HG03457 (cell line): ENCODE measurements at regions not wholly inside any gene's neighbourhood (a gene's known extent, or its start where the extent isn't known, plus 50 kb on each side); places are given as distances from the start of the nearest gene placed in this dataset.
"Not testable (repeated sequence)": the region's sequence is repeated elsewhere in the genome, so short reads cannot be mapped to it uniquely, and the experiment has no call there.

Experiments
- ATAC-seq: cut with Tn5 transposase; IDR thresholded peaks from one replicate; pipeline ENCODE4 v1.9.1; 2021; ENCODE audit warnings: moderate number of reproducible peaks; ENCODE audit not compliant: unreplicated experiment

DNA sequence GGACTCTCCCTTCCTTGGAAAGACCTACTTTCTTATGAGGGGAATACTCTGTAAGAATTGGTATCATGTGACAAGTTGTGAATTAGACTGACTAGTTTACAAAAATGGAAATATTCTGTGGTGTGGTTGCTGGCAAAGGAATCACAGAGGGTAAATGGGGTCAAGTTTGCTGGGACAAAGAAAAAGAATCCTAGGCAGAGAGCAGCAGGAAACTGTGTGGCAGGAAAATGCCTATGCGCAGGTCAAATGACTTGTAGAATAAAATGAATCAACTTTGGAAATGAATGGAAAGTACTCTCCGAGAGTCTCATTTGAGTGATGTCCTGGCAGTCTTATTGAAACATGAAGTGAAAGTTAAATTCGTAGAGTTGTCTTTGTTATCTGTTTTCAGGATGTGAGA, 1250.7 kb downstream of the UQCRFS1 start:
- no peak for ATAC-seq

DNA sequence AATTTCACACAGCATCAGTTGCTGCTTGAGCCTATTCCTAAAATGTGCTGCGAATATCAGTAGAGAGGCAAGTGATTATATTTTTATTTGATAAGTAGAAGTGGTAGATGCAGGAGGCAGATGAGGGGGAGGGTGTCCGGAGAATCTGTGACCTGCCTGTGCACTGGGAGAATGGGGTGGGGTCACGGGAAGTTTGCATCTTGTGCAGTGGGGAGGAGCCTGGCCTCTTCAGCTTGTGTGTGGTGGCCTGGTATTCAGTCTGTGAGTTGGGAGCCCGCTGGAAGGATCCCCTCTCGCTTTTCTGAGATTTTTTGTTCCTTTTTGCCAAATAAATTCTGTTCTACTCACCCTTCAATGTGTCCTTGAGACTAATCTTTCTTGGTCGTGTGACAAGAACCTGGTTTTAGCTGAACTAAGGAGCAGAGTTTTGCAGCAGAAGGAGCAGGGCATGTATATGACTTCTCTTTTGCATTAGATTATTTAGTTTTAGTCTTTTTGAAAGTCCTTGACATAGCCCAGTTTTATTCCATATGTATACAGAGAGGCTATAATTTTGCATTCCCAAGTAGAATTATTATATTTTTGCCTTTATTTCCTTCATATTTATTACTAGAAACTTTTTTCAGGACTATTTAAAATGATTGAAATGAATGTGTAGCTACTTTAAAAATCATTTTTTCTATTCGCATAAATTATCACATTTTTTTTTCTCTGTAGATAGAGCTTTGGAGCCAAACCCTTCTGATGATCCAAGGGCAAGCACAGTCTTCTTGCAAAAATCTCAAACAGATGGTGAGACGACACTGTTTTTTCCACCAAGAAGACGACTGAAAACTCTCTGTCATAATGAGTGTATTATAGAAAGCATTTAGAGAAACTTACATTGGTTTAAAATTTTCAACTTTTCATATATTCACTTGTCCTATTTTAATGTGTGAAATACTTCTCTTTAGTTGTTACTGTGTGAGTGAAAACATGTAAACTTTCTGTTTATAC, 1257.2 kb downstream of the UQCRFS1 start:
- no peak for ATAC-seq

DNA sequence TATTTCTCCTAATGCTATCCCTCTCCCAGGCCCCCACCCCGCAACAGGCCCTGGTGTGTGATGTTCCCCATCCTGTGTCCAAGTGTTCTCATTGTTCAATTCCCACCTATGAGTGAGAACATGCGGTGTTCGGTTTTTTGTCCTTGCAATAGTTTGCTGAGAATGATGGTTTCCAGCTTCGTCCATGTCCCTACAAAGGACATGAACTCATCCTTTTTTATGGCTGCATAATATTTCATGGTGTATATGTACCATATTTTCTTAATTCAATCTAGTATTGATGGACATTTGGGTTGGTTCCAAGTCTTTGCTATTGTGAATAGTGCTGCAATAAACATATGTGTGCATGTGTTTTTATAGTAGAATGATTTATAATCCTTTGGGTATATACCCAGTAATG, 1270.3 kb downstream of the UQCRFS1 start:
- ATAC-seq: not testable (repeated sequence)

DNA sequence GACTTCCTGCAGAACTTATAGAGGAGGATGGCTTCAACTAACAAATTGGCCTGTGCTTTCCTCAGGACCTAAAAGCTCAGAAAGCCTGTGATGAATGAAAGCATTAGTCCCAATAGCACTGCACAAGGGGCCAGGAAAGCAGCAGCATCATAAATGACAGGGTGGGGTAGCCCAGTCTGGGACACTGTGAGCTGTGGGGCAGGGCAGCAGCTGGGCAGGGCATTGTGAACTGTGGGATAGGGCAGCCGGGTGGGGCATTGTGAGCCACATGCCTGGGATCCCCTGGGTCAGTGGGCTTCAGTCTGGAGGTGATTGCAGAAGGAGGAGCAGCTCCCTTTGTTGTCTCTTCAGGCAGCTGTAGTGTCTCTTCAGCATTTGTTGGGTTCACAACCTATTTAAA, 1276.8 kb downstream of the UQCRFS1 start:
- no peak for ATAC-seq

DNA sequence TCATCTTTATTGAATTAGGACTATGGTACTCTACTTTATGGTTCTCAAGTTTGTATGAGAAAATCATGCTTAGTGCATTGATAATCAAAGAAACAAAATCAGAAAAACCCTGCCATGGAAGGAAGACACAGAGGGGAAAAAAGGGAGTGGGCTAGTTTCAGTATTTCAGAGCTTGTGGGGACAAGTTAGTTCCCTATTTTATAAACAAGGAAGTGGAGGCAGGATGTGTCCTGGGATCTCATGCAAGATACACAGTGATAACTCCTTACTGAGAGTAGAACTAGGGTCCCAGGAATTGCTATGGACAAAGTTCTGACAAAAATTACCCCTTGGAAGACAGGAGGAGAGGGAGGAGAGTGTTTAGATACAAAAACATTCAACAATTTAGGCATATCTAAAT, 1277.3 kb downstream of the UQCRFS1 start:
- no peak for ATAC-seq

DNA sequence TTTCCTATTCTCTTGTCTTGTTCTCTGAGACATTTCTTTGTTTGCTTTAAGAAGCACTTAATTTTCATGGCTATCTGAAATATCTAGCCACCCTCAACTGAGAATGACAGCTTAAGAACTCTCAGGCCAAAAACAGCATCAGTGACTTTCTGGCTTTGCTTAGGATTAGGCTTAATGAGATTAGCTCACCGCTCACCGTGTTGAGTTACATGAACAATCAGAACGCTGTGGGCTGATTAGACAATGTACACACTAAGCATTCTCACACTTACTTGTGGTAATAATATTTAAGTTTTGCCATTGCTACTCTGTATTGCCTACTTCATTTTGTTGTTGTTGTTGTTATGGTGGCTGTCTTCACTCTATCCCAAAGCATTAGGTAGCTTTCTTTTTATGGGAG, 1283.6 kb downstream of the UQCRFS1 start:
- ATAC-seq: no peak

DNA sequence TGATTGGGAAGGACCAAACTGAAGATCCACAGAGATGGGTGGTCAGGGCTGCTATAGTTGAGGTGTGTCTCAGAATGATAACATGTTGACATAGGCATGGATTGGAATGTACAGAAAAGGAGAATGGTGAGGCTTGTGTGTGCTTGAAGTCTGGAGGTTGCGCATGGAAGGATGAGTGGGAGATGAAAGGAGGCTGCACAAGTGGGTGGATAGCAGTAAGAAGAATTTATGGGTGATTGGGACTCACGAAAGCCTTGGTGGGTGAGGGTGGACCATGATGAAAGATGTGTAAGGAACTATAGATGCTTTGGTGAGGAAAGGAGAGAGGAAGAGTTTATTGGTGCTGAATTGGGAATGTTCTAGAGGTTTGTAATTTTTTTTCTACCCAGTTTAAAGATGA, 1287.7 kb downstream of the UQCRFS1 start:
- ATAC-seq: no peak

DNA sequence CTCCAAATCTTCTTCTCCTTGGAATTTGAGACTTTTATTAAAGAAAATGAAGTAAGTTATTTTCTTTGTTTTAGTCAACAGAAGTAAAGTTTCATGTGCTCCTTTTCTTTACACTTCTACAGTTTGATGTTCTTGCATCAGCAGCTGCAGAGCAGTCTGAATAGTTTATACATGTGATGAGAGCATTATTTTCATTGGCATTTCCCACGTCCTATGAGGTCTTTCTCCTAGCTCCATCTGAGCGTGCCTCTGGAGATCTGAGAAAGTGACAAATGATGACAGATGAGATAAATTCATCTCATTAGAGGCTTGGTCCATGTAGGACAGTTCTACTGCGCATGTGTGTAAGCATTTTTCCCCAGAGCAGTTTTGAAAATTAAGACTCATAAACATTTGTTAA, 1290.0 kb downstream of the UQCRFS1 start:
- ATAC-seq: no peak

DNA sequence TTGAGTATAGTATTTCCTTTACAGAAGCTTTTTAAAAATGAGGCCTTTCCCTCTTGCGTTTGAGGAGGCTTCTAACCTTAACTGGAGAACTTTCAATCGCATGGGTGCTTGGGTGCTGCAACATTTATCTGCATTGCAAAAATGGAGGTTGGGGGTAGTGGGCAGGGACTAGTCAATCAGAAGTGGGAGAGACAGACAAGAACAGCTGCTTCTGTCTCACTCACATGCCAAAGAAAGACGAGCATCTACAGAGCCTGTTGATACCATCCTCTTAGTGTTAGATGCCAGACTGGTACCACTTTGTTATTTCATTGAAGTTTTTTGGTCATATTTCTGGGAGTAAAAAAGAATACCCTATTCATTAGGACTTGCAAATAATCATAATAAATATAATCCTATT, 1292.2 kb downstream of the UQCRFS1 start:
- no peak for ATAC-seq

DNA sequence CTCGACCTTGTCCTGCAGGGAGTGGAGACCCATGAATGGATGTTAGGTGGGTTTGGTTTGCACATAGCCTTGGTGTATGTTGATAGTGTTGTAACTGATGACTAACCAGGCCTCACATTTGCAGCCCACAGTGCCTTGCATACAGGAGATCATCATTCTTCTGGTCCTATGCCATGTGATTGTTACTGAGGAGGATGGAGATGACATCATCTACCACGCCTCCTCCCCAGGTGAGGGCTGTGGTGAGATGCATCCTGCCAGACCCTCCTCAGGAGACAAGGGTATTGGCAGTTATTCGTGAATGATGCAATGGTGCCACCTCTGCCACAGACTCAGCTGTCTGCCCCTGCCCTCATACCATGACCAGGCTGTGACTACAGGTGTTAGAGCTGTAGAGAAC, 1294.1 kb downstream of the UQCRFS1 start:
- ATAC-seq: no peak

DNA sequence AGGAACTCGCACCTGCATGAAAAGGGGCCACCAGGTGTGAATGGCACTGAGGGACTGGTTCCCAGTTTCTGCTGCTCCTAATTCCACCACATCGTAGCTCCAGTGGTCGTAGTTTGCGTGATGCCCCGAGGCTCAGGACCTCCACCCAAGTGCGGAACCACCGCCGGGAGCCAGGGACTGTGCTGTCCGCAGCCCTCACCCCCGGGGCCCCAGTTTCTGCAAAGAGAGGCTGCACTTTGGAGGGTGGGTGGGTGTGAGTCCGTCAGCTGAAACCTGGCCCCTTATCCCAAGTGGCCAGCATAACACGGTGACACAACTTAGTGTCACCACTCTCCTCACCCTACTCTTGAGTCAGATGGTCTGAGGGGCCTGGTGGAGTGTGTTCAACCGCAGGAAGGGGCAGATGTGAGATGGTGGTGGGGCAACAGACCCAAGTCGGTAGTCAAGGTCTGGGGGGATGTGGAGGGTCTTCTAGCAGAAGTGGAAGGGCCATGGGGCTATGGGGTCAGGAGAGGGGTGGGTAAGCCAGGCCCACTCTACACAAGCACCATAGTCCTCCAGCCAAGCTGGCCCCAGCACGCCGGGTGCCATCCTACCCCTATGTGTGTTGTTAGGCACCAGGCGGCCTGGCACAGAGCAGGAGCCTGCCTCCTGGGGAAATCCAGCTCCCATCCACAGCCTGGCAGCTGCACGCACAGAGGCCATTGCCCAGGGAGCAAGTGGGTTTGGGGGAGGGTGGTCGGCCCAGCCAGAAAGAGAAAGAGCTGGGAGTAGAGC, 1301.6 kb downstream of the UQCRFS1 start:
- ATAC-seq: no peak

DNA sequence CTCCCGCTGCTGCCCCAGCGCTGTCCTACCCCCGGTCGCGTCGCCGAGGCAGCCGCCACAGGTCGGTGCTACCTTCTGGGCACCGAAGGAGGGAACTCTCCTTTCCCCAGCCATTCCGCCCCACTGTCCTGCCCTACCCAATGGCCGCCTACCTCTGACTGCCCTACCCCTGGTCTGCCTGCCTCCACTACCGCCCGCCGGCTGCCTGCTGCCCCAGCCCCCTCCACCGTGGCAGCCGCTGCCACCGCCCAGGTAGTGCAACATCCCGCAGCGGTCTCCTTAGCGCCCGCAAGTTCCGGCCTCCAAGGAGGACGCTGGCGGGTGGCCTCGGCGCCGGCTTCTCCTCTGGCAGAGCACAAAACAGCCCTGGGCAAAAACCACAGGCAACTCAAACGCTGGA, 1303.1 kb downstream of the UQCRFS1 start:
- ATAC-seq: no peak

DNA sequence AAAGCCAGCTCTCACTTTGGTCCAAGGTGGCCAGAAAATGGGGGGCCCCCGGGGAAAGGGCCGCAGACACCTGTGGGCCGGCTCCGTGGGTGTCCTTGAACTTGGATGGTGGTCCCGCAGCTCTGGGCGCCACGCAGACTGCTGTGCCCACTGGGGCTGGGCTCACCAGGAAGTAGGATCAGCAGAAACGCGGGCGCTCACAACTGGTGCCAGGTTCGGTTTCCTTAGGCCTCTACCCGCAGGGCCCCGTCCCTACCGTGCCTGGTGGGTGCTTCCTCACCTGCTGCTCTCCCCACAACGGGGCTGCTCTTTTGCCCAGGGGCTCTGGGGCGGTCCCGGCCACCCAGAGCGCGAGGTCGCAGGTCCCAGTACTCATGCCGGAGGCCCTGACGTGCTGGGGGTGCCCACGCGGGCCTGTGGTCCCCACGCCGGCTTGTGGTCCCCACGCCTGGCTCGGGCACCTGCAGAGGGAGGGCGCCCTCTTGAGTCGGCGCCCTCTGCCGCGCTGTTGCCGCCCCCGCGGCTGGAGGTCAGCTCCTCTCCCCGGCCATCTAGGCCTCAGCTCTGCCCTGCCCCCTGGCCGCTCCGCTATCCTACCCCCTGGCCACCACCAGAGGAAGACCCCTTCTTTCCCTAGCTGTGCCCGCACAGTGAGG, 1303.6 kb downstream of the UQCRFS1 start:
- no peak for ATAC-seq

DNA sequence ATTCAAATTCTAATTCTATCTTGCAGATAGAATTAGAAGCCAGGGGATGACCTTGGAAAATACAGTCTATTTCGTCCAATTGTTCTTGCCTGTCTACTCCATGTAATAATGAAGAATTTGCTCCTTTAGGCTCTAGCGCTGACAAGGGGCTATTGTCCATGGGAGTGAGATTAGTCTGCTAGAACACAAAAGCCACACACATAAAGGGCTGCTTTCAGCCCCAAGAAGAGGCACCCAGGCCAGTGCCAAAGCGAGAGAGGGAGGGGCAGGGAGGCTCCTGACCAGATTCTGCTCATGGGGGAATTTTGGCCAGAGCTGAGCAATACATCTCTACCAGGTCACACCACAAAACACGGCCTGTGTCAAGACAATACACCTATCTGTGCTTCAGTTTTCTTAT, 1306.9 kb downstream of the UQCRFS1 start:
- ATAC-seq: no peak

DNA sequence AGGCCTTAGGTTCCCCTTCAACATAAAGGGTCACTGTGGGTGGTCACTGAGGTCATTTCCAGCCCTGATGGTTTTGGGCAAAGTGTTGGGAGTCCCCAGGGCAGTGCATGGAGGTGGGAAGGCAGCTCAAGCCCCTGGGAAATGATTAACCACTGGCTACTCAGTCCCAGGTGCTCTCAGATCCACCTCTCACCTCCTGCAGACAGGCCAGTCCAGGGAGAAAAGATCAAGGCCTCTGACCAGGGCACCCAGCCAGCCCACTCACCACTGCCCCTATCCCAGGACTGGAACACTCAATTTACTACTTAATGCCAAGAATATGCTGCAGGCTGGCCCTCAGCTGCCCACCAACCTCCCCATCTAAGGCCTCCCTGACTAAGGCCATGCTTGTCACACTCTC, 1307.9 kb downstream of the UQCRFS1 start:
- ATAC-seq: no peak

DNA sequence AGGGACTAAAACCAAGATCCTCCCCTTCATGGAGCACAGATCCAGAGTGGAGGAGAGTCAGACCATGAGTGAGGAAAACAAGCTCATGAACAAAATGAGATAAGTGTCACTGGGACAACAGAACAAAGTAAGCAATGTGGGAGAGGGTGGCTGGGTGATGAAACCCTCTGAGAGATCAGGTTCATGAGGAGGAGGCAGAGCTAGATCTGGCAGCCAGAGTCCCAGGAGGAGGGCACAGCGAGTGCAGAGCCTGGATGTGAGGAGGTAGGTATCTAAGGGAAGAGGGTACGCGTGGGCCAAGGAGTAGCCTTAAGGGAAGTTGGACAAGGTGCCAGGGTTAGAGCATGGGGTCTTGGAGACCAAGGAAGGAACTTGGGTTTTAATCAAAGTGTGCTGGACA, 1311.9 kb downstream of the UQCRFS1 start:
- ATAC-seq: no peak

DNA sequence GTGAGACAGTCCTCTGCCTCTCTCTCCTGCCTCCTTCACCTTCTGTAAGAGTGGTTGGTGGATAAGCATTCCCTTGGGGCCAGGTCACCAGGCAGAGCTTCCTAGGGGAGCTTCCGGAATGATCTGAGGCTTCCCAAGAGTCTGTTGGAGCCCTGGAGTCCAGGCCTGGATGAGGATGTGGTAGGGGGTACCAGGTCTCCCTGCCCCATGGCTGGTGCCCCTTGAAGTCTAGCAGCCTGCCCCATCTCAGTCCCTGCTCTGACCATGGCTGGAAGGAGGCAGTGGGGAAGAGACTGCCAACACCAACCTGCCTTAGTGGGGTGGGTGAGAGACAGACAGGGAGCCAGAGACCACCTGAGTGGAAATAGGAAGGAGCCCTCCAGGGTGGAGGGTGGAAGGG, 1316.9 kb downstream of the UQCRFS1 start:
- ATAC-seq: no peak

DNA sequence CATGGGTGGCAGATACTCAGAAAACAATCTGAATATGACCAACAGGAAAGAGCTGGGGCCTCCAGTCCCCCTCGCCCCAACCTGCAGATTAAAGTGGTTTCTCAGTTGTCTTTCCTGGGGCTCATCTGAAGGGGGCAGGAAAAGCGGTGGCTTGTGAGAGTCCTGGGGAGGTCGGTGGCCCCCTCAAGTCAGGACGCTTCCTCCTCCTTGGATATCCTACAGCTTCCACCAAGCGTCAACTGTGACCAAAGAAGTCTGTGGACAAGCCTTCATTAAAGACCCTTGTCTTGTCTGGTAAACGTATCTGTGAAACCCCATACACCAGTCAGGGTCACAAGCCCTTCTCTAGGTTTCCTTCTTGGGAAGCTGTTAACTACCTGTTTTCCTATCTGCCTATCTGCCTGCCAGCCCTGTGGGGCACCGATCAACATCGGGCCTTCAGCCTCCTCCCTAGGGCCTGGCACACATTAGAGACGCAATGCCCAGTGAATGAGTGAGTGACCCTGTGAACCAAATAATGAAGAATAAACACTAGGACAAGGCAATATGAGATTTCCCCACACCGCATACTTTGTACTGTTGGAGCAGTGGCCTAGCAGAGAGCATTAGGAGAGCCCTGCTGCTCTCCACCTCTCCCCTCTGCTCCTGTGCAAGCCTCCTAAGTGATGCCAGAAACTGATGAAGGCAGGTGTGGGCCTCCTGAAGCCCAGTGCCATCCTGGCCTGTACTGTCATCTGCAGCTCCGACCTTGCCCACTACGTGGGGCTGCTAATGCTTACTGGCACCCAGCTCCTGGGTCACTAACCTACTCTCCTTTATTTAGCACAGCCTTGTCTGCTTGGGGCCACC, 1317.8 kb downstream of the UQCRFS1 start:
- no peak for ATAC-seq

DNA sequence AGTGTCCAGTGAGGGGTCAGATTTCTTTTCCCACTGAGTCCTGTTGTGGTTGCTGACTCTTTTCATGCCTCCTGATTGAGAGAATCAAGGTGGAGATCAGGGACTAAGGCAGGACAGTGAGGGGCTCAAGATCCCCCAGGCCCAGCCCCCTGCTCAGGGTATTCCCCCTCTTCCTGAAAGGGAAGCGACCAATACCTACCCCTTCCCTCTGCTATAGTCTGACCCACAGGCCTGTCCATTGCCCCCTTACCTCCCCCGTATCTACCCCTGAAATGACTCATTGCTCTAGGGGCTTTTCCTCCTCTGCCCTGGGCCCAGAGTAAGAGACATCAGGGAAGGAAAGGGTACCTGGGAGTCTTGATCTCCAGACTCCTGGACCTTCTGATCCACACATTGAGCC, 1320.5 kb downstream of the UQCRFS1 start:
- no peak for ATAC-seq

DNA sequence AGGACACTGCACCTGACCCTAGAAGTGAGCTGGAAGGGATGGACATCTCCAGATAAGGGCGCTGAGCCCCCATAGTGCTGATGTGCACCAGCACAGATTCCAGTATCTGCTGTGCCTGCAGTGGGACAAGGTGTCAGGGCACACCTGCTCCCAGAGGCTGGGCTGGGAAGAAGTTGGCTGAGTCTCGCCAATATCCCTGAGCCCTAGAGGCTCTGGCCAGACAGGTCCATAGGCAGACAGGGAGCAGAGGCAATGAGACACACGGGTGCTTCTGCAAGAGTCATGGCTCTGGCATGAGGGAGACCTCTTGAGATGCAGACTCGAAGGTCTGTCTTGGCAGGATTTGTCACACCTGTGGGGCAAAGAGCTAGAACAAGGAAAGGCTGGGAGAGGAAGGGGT, 1321.5 kb downstream of the UQCRFS1 start:
- ATAC-seq: no peak

DNA sequence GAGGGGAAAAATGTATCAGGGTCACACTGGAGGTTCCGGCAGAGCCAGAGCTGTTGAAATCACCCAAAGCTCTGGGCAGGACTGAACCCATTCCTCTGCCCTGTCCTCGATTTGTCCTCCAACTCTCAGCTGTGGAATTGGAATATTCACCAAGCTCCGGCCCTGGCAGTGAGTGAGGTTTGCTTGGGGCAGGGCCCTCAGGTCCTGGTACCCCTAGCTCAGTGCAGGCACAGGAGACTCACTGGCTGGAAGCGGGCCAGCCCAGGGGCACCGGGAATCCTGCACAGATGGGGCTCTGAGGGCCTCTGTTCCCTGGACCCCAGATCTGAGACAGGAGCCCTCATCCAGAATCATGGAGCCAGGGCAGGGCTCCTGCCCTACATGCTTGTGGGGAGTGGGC, 1322.3 kb downstream of the UQCRFS1 start:
- ATAC-seq: no peak
